HG03280 (cell line): ENCODE measurements at regions not wholly inside any gene's neighbourhood (a gene's known extent, or its start where the extent isn't known, plus 50 kb on each side); places are given as distances from the start of the nearest gene placed in this dataset.
"Not testable (repeated sequence)": the region's sequence is repeated elsewhere in the genome, so short reads cannot be mapped to it uniquely, and the experiment has no call there.

Experiments used
- ATAC-seq: cut with Tn5 transposase; IDR thresholded peaks from one replicate; pipeline ENCODE4 v1.9.1; 2021; ENCODE audit warnings: mild to moderate bottlenecking, moderate library complexity; ENCODE audit not compliant: unreplicated experiment

GRCh38 chr9:1907465-1907864 is 107.7 kb upstream of the SMARCA2 start:
- no peak for ATAC-seq

- ATAC-seq, result no peak
These were observed 105.8 kb upstream of the SMARCA2 start for GRCh38 chr9:1909322-1909721.

GRCh38 chr9:1910269-1910811 is 104.8 kb upstream of the SMARCA2 start:
- no peak for ATAC-seq

GRCh38 chr9:1913631-1914330 is 101.4 kb upstream of the SMARCA2 start:
- no peak for ATAC-seq

- ATAC-seq, result no peak
These were observed 99.1 kb upstream of the SMARCA2 start for GRCh38 chr9:1916095-1916494.

GRCh38 chr9:1916655-1917054 is 98.5 kb upstream of the SMARCA2 start:
- no peak for ATAC-seq

- ATAC-seq, result no peak
These were observed 97.7 kb upstream of the SMARCA2 start for GRCh38 chr9:1917396-1917935.

GRCh38 chr9:1918108-1918507 is 97.0 kb upstream of the SMARCA2 start:
- ATAC-seq, result no peak

GRCh38 chr9:1918622-1919021 is 96.5 kb upstream of the SMARCA2 start:
- ATAC-seq, result no peak

GRCh38 chr9:1919229-1919628 is 95.9 kb upstream of the SMARCA2 start:
- no peak for ATAC-seq

- ATAC-seq, result no peak
These were observed 94.8 kb upstream of the SMARCA2 start for GRCh38 chr9:1920386-1920785.

GRCh38 chr9:1922026-1922425 is 93.1 kb upstream of the SMARCA2 start:
- no peak for ATAC-seq

GRCh38 chr9:1927546-1927945 is 87.6 kb upstream of the SMARCA2 start:
- ATAC-seq, result no peak

- ATAC-seq, result no peak
These were observed 86.0 kb upstream of the SMARCA2 start for GRCh38 chr9:1929134-1929533.

GRCh38 chr9:1929722-1930244 is 85.4 kb upstream of the SMARCA2 start:
- ATAC-seq, result no peak

GRCh38 chr9:1930245-1930736 is 84.9 kb upstream of the SMARCA2 start:
- not testable (repeated sequence) for ATAC-seq

GRCh38 chr9:1938135-1938534 is 77.0 kb upstream of the SMARCA2 start:
- no peak for ATAC-seq

GRCh38 chr9:1938675-1939170 is 76.4 kb upstream of the SMARCA2 start:
- no peak for ATAC-seq

GRCh38 chr9:1939466-1939865 is 75.7 kb upstream of the SMARCA2 start:
- ATAC-seq, result no peak

GRCh38 chr9:1939926-1940368 is 75.2 kb upstream of the SMARCA2 start:
- peak; percentile 80 for ATAC-seq

GRCh38 chr9:1941989-1942388 is 73.2 kb upstream of the SMARCA2 start:
- no peak for ATAC-seq
